ENCODE measurements at regions not wholly inside any gene's neighbourhood (a gene's known extent, or its start where the extent isn't known, plus 50 kb on each side); places are given as distances from the start of the nearest gene placed in this dataset.

GRCh38 chr6:19312241-19312978, 524.8 kb upstream of the ID4 start:
- TF ChIP-seq CTCF (IDR thresholded peaks at IDR 0.05; ENCODE audit: insufficient read depth, low read length, poor library complexity, severe bottlenecking) (no peak), EZH2phosphoT487 (conservative IDR thresholded peaks at IDR 0.05; ENCODE audit: low read length) (no peak)
